GM12874 (cell line): ENCODE measurements at regions not wholly inside any gene's neighbourhood (a gene's known extent, or its start where the extent isn't known, plus 50 kb on each side); places are given as distances from the start of the nearest gene placed in this dataset.

ENCODE experiments used
- CTCF ChIP-seq: IDR thresholded peaks from 2 replicates; pipeline ENCODE4 v1.5.1; 2011; ENCODE audit warnings: low read depth, mild to moderate bottlenecking, control low read depth, low read length, moderate library complexity; ENCODE audit not compliant: insufficient read depth

- TF ChIP-seq CTCF = no peak
Measured at GRCh38 chr12:127146991-127147718, 1119.8 kb upstream of the TMEM132C start.

- TF ChIP-seq CTCF = no peak
Measured at GRCh38 chr12:127147724-127148123, 1119.2 kb upstream of the TMEM132C start.

- no peak for TF ChIP-seq CTCF
Measured at GRCh38 chr12:127148318-127148717, 1118.7 kb upstream of the TMEM132C start.

GRCh38 chr12:127149226-127149964 lies 1117.6 kb upstream of the TMEM132C start:
- TF ChIP-seq CTCF = no peak

GRCh38 chr12:127150028-127150427 lies 1116.9 kb upstream of the TMEM132C start:
- TF ChIP-seq CTCF = no peak

- no peak for TF ChIP-seq CTCF
Measured at GRCh38 chr12:127150479-127150878, 1116.5 kb upstream of the TMEM132C start.

GRCh38 chr12:127150956-127151355 lies 1116.0 kb upstream of the TMEM132C start:
- no peak for TF ChIP-seq CTCF
